H9 (cell line): ENCODE measurements at regions not wholly inside any gene's neighbourhood (a gene's known extent, or its start where the extent isn't known, plus 50 kb on each side); places are given as distances from the start of the nearest gene placed in this dataset.
A peak's percentile ranks its signal among the peaks of the same experiment; 100 is the strongest.

Source experiments
- DNase-seq: peaks from one replicate; pipeline ENCODE4 v3.0.0-alpha.2; 2017
- H2AFZ ChIP-seq: one replicate; pipeline ENCODE4 v1.6.1; 2013; ENCODE audit warnings: mild to moderate bottlenecking, low read length, control low read depth, moderate library complexity
- H2AK5ac ChIP-seq: 2 replicates; pipeline ENCODE4 v1.6.1; 2013; ENCODE audit warnings: low read length, control low read depth, mixed read lengths; ENCODE audit not compliant: insufficient read length
- H2BK120ac ChIP-seq: one replicate; pipeline ENCODE4 v1.6.1; 2013; ENCODE audit warnings: low read depth, mild to moderate bottlenecking, low read length, control low read depth, inconsistent platforms; ENCODE audit not compliant: poor library complexity, severe bottlenecking
- H2BK12ac ChIP-seq: 2 replicates; pipeline ENCODE4 v1.6.1; 2013; ENCODE audit warnings: low read length, control low read depth, mixed read lengths, low read depth; ENCODE audit not compliant: insufficient read length
- H2BK15ac ChIP-seq: 2 replicates; pipeline ENCODE4 v1.6.1; 2013; ENCODE audit warnings: low read depth, low read length, control low read depth
- H2BK20ac ChIP-seq: one replicate; pipeline ENCODE4 v1.6.1; 2013; ENCODE audit warnings: low read depth, mild to moderate bottlenecking, low read length, control low read depth, inconsistent platforms; ENCODE audit not compliant: poor library complexity, severe bottlenecking
- H2BK5ac ChIP-seq: 2 replicates; pipeline ENCODE4 v1.6.1; 2013; ENCODE audit warnings: low read length, control low read depth, mixed read lengths; ENCODE audit not compliant: insufficient read length
- H3K14ac ChIP-seq: 2 replicates; pipeline ENCODE4 v1.6.1; 2013; ENCODE audit warnings: low read length, control low read depth; ENCODE audit not compliant: insufficient read depth
- H3K18ac ChIP-seq: 2 replicates; pipeline ENCODE4 v1.6.1; 2013; ENCODE audit warnings: low read depth, mild to moderate bottlenecking, mixed read lengths, low read length, control low read depth; ENCODE audit not compliant: insufficient read length
- H3K23ac ChIP-seq: 2 replicates; pipeline ENCODE4 v1.6.1; 2013; ENCODE audit warnings: low read length, control low read depth, mixed read lengths, low read depth; ENCODE audit not compliant: insufficient read length
- H3K23me2 ChIP-seq: 2 replicates; pipeline ENCODE4 v1.6.1; 2013; ENCODE audit warnings: low read depth, mild to moderate bottlenecking, mixed read lengths, low read length, control low read depth; ENCODE audit not compliant: insufficient read length, poor library complexity, severe bottlenecking
- H3K27ac ChIP-seq: 2 replicates; pipeline ENCODE4 v1.5.1; 2013; ENCODE audit warnings: low read length, control low read depth, mixed read lengths, low read depth; ENCODE audit not compliant: insufficient read length
- H3K27me3 ChIP-seq: 2 replicates; pipeline ENCODE4 v1.6.1; 2013; ENCODE audit warnings: low read length, control low read depth, inconsistent platforms; ENCODE audit not compliant: insufficient read depth
- H3K4ac ChIP-seq: 2 replicates; pipeline ENCODE4 v1.6.1; 2013; ENCODE audit warnings: low read depth, mild to moderate bottlenecking, control low read depth, inconsistent platforms, low read length, moderate library complexity
- H3K4me1 ChIP-seq: 2 replicates; pipeline ENCODE4 v1.6.1; 2013; ENCODE audit warnings: low read length, control low read depth, inconsistent platforms; ENCODE audit not compliant: insufficient read depth
- H3K4me2 ChIP-seq: 2 replicates; pipeline ENCODE4 v1.6.1; 2013; ENCODE audit warnings: low read length, control low read depth, mixed read lengths; ENCODE audit not compliant: insufficient read length, insufficient read depth
- H3K56ac ChIP-seq: 2 replicates; pipeline ENCODE4 v1.6.1; 2013; ENCODE audit warnings: low read depth, mild to moderate bottlenecking, mixed read lengths, low read length, control low read depth; ENCODE audit not compliant: insufficient read length
- H3K79me1 ChIP-seq: 2 replicates; pipeline ENCODE4 v1.6.1; 2013; ENCODE audit warnings: low read depth, mild to moderate bottlenecking, moderate library complexity, low read length, control low read depth, inconsistent platforms; ENCODE audit not compliant: insufficient read depth, poor library complexity, severe bottlenecking
- H3K79me2 ChIP-seq: 2 replicates; pipeline ENCODE4 v1.6.1; 2013; ENCODE audit warnings: low read length, control low read depth, inconsistent platforms; ENCODE audit not compliant: insufficient read depth
- H3K9ac ChIP-seq: 2 replicates; pipeline ENCODE4 v1.6.1; 2013; ENCODE audit warnings: low read length, control low read depth, mixed read lengths; ENCODE audit not compliant: insufficient read length; ENCODE audit errors: extremely low read depth
- H3K9me3 ChIP-seq: one replicate; pipeline ENCODE4 v1.6.1; 2013; ENCODE audit warnings: low read depth, low read length, inconsistent platforms; ENCODE audit not compliant: control insufficient read depth
- H3T11ph ChIP-seq: one replicate; pipeline ENCODE4 v1.6.1; 2013; ENCODE audit warnings: mild to moderate bottlenecking, low read length, control low read depth, inconsistent platforms
- H4K20me1 ChIP-seq: one replicate; pipeline ENCODE4 v1.6.1; 2013; ENCODE audit not compliant: control insufficient read depth, insufficient read length, insufficient read depth
- H4K5ac ChIP-seq: 2 replicates; pipeline ENCODE4 v1.6.1; 2013; ENCODE audit warnings: low read depth, mild to moderate bottlenecking, mixed read lengths, low read length, control low read depth; ENCODE audit not compliant: insufficient read length
- H4K8ac ChIP-seq: replicated peaks from 2 replicates; pipeline ENCODE4 v1.6.1; 2013; ENCODE audit warnings: low read length, control low read depth, mixed read lengths, low read depth; ENCODE audit not compliant: insufficient read length
- H4K91ac ChIP-seq: 2 replicates; pipeline ENCODE4 v1.6.1; 2013; ENCODE audit warnings: low read depth, mild to moderate bottlenecking, moderate library complexity, mixed read lengths, low read length, control low read depth; ENCODE audit not compliant: insufficient read length
- H3K27ac Mint-ChIP-seq, 3 experiments: 2 replicates in 2 of 3; 3 replicates in 1 of 3; pipeline ENCODE4 v1.8.0; 2020 to 2021; ENCODE audit warnings: mixed read lengths in 3 of 3, mild to moderate bottlenecking in 1 of 3, moderate library complexity in 1 of 3
- H3K27me3 Mint-ChIP-seq: 2 replicates; pipeline ENCODE4 v1.8.0; 2021; ENCODE audit warnings: low read depth, mild to moderate bottlenecking, moderate library complexity, mixed read lengths
- H3K36me3 Mint-ChIP-seq, 3 experiments: 2 replicates in 2 of 3; 3 replicates in 1 of 3; pipeline ENCODE4 v1.8.0; 2020 to 2021; ENCODE audit warnings: low read depth in 3 of 3, mixed read lengths in 3 of 3; ENCODE audit not compliant: insufficient read depth in 1 of 3
- H3K4me1 Mint-ChIP-seq, 2 experiments: 2 replicates each; pipeline ENCODE4 v1.8.0; 2020; ENCODE audit warnings: mixed read lengths in 2 of 2
- H3K4me3 Mint-ChIP-seq, 2 experiments: 2 replicates in 1 of 2; 3 replicates in 1 of 2; pipeline ENCODE4 v1.8.0; 2020 to 2021; ENCODE audit warnings: mild to moderate bottlenecking in 2 of 2, mixed read lengths in 2 of 2, moderate library complexity in 1 of 2
- H3K9me3 Mint-ChIP-seq, 2 experiments: 2 replicates in 1 of 2; 3 replicates in 1 of 2; pipeline ENCODE4 v1.8.0; 2020; ENCODE audit warnings: mild to moderate bottlenecking in 2 of 2, mixed read lengths in 2 of 2, moderate library complexity in 1 of 2
- WGBS: extraction: QIAGEN DNeasy Blood & Tissue Kit; methylation state at CpG from one replicate; pipeline ENCODE4 v1.1.7; 2013; ENCODE audit warnings: missing lambda C conversion rate, low lambda C conversion rate, mixed read lengths; ENCODE audit not compliant: insufficient read length; ENCODE audit errors: extremely low coverage; 5-methylcytosine and 5-hydroxymethylcytosine counted together
- TF ChIP-seq, protein P1 (sequence below): fragments of 200-600 bp; sonication (generic); conservative IDR thresholded peaks from 3 replicates; pipeline ENCODE4 v1.8.0; 2021; ENCODE audit warnings: antibody characterized with exemption, mild to moderate bottlenecking

DNA sequence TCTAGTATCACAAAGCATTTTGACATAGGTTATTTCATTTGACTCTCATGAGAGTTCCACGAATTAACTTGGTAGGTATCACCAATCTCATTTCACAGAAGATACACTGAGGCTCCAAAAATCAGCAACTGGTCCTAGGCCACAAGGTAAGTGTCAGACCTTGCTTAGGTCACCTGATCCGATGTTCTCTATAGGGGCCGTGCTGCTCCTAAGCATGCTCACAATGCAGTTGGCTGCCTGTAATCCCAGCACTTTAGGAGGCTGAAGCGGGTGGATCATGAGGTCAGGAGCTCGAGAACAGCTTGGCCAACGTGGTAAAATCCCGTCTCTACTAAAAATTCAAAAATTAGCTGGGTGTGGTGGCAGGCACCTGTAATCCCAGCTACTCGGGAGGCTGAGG, 78.7 kb upstream of the FOXN3 start:
- H3K36me3 Mint-ChIP-seq = peaks cover 0 to 6% (median 5%) of the 10 kb centered on the region in 3 experiments; a peak in 3 of 7 replicates
- no peak overlapping the region for H2AK5ac ChIP-seq
- no peak overlapping the region for H2BK20ac ChIP-seq
- no peak overlapping the region for H3K56ac ChIP-seq
- H3K4me3 Mint-ChIP-seq = no peak overlapping the region; a peak in 1 of 5 replicates
- H4K91ac ChIP-seq = no peak overlapping the region
- H3K27me3 Mint-ChIP-seq = no peaks in the 10 kb centered on the region; the same call in 1 of the 2 replicates
- H3K27me3 ChIP-seq = no peaks in the 10 kb centered on the region
- no peaks in the 10 kb centered on the region; the same call in 1 of the 2 replicates for H3K79me2 ChIP-seq
- no peak overlapping the region for H3K9ac ChIP-seq
- no peak overlapping the region for H2AFZ ChIP-seq
- H3K14ac ChIP-seq = no peak overlapping the region
- no peak overlapping the region for H2BK12ac ChIP-seq
- peaks cover 4% of the 10 kb centered on the region for H3K4me1 ChIP-seq
- H3K4me1 Mint-ChIP-seq = peaks cover 44 to 46% of the 10 kb centered on the region in 2 experiments
- no peaks in the 10 kb centered on the region for H3K9me3 Mint-ChIP-seq
- H3K23ac ChIP-seq = no peak overlapping the region
- H3K27ac ChIP-seq = no peak overlapping the region
- no peak overlapping the region for H2BK120ac ChIP-seq
- no peaks in the 10 kb centered on the region for H3K23me2 ChIP-seq
- H4K20me1 ChIP-seq = no peaks in the 10 kb centered on the region
- no peak overlapping the region for H3K4ac ChIP-seq
- no peak overlapping the region for H4K5ac ChIP-seq
- TF ChIP-seq, protein P1, sequence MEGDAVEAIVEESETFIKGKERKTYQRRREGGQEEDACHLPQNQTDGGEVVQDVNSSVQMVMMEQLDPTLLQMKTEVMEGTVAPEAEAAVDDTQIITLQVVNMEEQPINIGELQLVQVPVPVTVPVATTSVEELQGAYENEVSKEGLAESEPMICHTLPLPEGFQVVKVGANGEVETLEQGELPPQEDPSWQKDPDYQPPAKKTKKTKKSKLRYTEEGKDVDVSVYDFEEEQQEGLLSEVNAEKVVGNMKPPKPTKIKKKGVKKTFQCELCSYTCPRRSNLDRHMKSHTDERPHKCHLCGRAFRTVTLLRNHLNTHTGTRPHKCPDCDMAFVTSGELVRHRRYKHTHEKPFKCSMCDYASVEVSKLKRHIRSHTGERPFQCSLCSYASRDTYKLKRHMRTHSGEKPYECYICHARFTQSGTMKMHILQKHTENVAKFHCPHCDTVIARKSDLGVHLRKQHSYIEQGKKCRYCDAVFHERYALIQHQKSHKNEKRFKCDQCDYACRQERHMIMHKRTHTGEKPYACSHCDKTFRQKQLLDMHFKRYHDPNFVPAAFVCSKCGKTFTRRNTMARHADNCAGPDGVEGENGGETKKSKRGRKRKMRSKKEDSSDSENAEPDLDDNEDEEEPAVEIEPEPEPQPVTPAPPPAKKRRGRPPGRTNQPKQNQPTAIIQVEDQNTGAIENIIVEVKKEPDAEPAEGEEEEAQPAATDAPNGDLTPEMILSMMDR = no peak
- peak overlapping the region in 2 of 3 experiments; percentile 2 to 9; a peak in 2 of 7 replicates for H3K27ac Mint-ChIP-seq
- no peaks in the 10 kb centered on the region for H3K9me3 ChIP-seq
- WGBS = no CpG with 5 or more reads among the region's 8 CpGs
- H2BK15ac ChIP-seq = no peak overlapping the region
- no peak overlapping the region for H4K8ac ChIP-seq
- H3K4me2 ChIP-seq = no peak overlapping the region
- H3K79me1 ChIP-seq = no peaks in the 10 kb centered on the region
- no peak overlapping the region for H2BK5ac ChIP-seq
- H3T11ph ChIP-seq = no peak overlapping the region
- no peak overlapping the region for H3K18ac ChIP-seq
- DNase-seq = no peak
